HCT116 (cell line): ENCODE measurements at regions not wholly inside any gene's neighbourhood (a gene's known extent, or its start where the extent isn't known, plus 50 kb on each side); places are given as distances from the start of the nearest gene placed in this dataset.

ENCODE experiments used
- ATAC-seq: fragments of 200-7000 bp; cut with Tn5 transposase; 2 replicates; pipeline ENCODE4 v1.9.1; 2020; ENCODE audit warnings: mild to moderate bottlenecking, moderate library complexity
- BruUV-seq: library from RNA; stranded (reverse); fragments of 400-500 nt; replicated peaks from 2 replicates; lab custom pipeline; 2021; lab: Mats Ljungman, UMichigan
- CTCF ChIA-PET: fragments of 300-600 bp; sonication (Branson Sonifier 250); formaldehyde crosslinking; loops from one replicate; lab custom pipeline; 2021; ENCODE audit warnings: antibody characterized with exemption; lab: Charles Lee
- POLR2A ChIA-PET: fragments of 300-600, 350-600 bp; sonication (Branson Sonifier 250); formaldehyde crosslinking; loops from one replicate; lab custom pipeline; 2021; ENCODE audit warnings: antibody characterized with exemption; lab: Charles Lee
- RAD21 ChIA-PET, 2 experiments: fragments of 300-600 bp; sonication (Branson Sonifier 250); formaldehyde crosslinking; loops; one replicate each; lab custom pipeline; 2023; ENCODE audit warnings: low total read pairs in 2 of 2; ENCODE audit not compliant: uncharacterized antibody in 2 of 2, unreplicated experiment in 2 of 2, low non-redundant PET in 1 of 2; lab: Charles Lee
- DNase-seq: peaks from one replicate; pipeline ENCODE4 v3.0.0-alpha.2; 2010; ENCODE audit warnings: low read depth, low spot score
- H2AFZ ChIP-seq: fragments of 200-600 bp; shearing (Covaris generic), sonication (generic); 2 replicates; pipeline ENCODE4 v1.6.1; 2017; ENCODE audit warnings: low read depth, mixed run types, mixed read lengths, antibody characterized with exemption, low read length; ENCODE audit not compliant: poor library complexity, severe bottlenecking
- H3K27ac ChIP-seq: 2 replicates; pipeline ENCODE4 v1.5.1; 2012; ENCODE audit warnings: low read depth, low read length
- H3K27me3 ChIP-seq: fragments of 200-600 bp; sonication (generic); 2 replicates; pipeline ENCODE4 v1.6.1; 2016; ENCODE audit warnings: mixed run types, low read length, mixed read lengths; ENCODE audit not compliant: insufficient read depth
- H3K36me3 ChIP-seq, 2 experiments: fragments of 200-500 bp in 1 of 2; fragments of 200-600 bp in 1 of 2; sonication (Bioruptor generic) in 1 of 2; sonication (generic) in 1 of 2; 2 replicates each; pipeline versions ENCODE4 v1.5.1 to v1.6.1; 2014 to 2016; ENCODE audit warnings: low read length in 2 of 2, inconsistent platforms in 1 of 2, mixed read lengths in 1 of 2, mixed run types in 1 of 2; ENCODE audit not compliant: insufficient read depth in 2 of 2, control insufficient read depth in 1 of 2
- H3K4me1 ChIP-seq, 2 experiments: fragments of 200-600 bp in 1 of 2; sonication (generic) in 1 of 2; 2 replicates each; pipeline versions ENCODE4 v1.5.1 to v1.6.1; 2012 to 2017; ENCODE audit warnings: low read length in 2 of 2, inconsistent platforms in 1 of 2, mild to moderate bottlenecking in 1 of 2, mixed read lengths in 1 of 2, mixed run types in 1 of 2, moderate library complexity in 1 of 2; ENCODE audit not compliant: insufficient read depth in 2 of 2, control insufficient read depth in 1 of 2
- H3K4me2 ChIP-seq: fragments of 200-600 bp; sonication (generic); 2 replicates; pipeline ENCODE4 v1.6.1; 2017; ENCODE audit warnings: mixed run types, low read length, mixed read lengths
- H3K4me3 ChIP-seq, 2 experiments: fragments of 200-600 bp in 1 of 2; sonication (generic) in 1 of 2; replicated peaks in 1 of 2; 2 replicates each; pipeline ENCODE4 v1.5.1; 2011 to 2016; ENCODE audit warnings: low read length in 2 of 2, control low read depth in 1 of 2, low read depth in 1 of 2, mild to moderate bottlenecking in 1 of 2, mixed read lengths in 1 of 2, mixed run types in 1 of 2
- H3K79me2 ChIP-seq: fragments of 200-600 bp; sonication (generic); 2 replicates; pipeline ENCODE4 v1.6.1; 2017; ENCODE audit warnings: mild to moderate bottlenecking, mixed run types, low read length, moderate library complexity, mixed read lengths; ENCODE audit not compliant: insufficient read depth
- H3K9ac ChIP-seq: fragments of 200-600 bp; sonication (generic); 2 replicates; pipeline ENCODE4 v1.6.1; 2016; ENCODE audit warnings: low read length, mixed read lengths
- H3K9me2 ChIP-seq: fragments of 200-600 bp; sonication (generic), shearing (Covaris generic); 2 replicates; pipeline ENCODE4 v1.6.1; 2017; ENCODE audit warnings: mixed run types, mild to moderate bottlenecking, moderate library complexity; ENCODE audit not compliant: insufficient read depth
- H3K9me3 ChIP-seq, 2 experiments: fragments of 200-500 bp in 1 of 2; fragments of 200-600 bp in 1 of 2; sonication (Bioruptor generic) in 1 of 2; sonication (generic) in 1 of 2; 2 replicates each; pipeline ENCODE4 v1.6.1; 2014 to 2017; ENCODE audit warnings: low read length in 2 of 2, mixed read lengths in 2 of 2, inconsistent platforms in 1 of 2, low read depth in 1 of 2, mild to moderate bottlenecking in 1 of 2, mixed run types in 1 of 2, moderate library complexity in 1 of 2; ENCODE audit not compliant: control insufficient read depth in 1 of 2, insufficient read depth in 1 of 2
- H4K20me1 ChIP-seq: fragments of 200-600 bp; sonication (generic), shearing (Covaris generic); 2 replicates; pipeline ENCODE4 v1.6.1; 2017; ENCODE audit warnings: mixed run types, mild to moderate bottlenecking, moderate library complexity; ENCODE audit not compliant: insufficient read depth
- CBX3 ChIP-seq: IDR thresholded peaks from 2 replicates; pipeline ENCODE4 v1.6.1; 2012; ENCODE audit warnings: low read depth
- CEBPB ChIP-seq: IDR thresholded peaks from 2 replicates; pipeline ENCODE4 v1.6.1; 2012; ENCODE audit warnings: low read depth
- EGR1 ChIP-seq: IDR thresholded peaks from 2 replicates; pipeline ENCODE4 v1.6.1; 2012; ENCODE audit warnings: low read depth
- EZH2phosphoT487 ChIP-seq: fragments of 200-600 bp; IDR thresholded peaks from 2 replicates; pipeline ENCODE4 v1.6.1; 2018; ENCODE audit warnings: antibody characterized with exemption, borderline replicate concordance
- FOSL1 ChIP-seq: IDR thresholded peaks from 2 replicates; pipeline ENCODE4 v1.6.1; 2012; ENCODE audit warnings: low read depth
- POLR2A ChIP-seq: IDR thresholded peaks from 2 replicates; pipeline ENCODE4 v1.7.0; 2011; ENCODE audit warnings: borderline replicate concordance; ENCODE audit not compliant: insufficient read depth, insufficient read length; ENCODE audit errors: extremely low read depth
- REST ChIP-seq: IDR thresholded peaks from 2 replicates; pipeline ENCODE4 v1.6.1; 2012; ENCODE audit warnings: low read depth
- SIN3A ChIP-seq: IDR thresholded peaks from 2 replicates; pipeline ENCODE4 v1.6.1; 2012; ENCODE audit warnings: low read depth
- TCF7L2 ChIP-seq: IDR thresholded peaks from 2 replicates; pipeline ENCODE4 v1.7.0; 2011; ENCODE audit warnings: borderline replicate concordance, inconsistent platforms; ENCODE audit not compliant: insufficient read depth, insufficient read length; ENCODE audit errors: extremely low read depth
- YY1 ChIP-seq: IDR thresholded peaks from 2 replicates; pipeline ENCODE4 v1.6.1; 2011; ENCODE audit warnings: low read length, low read depth, moderate library complexity, mild to moderate bottlenecking; ENCODE audit not compliant: insufficient replicate concordance; ENCODE audit errors: extremely low read depth
- ZBTB33 ChIP-seq: IDR thresholded peaks from 2 replicates; pipeline ENCODE4 v1.6.1; 2011; ENCODE audit warnings: mild to moderate bottlenecking, low read length, moderate library complexity; ENCODE audit not compliant: insufficient replicate concordance; ENCODE audit errors: extremely low read depth
- ZFX ChIP-seq: fragments of 450-650 bp; IDR thresholded peaks from 2 replicates; pipeline ENCODE4 v1.6.1; 2017
- ZNF274 ChIP-seq: fragments of 200-500 bp; sonication (Bioruptor generic); IDR thresholded peaks from 2 replicates; pipeline ENCODE4 v1.6.1; 2014; ENCODE audit warnings: mild to moderate bottlenecking, low read depth, low read length, inconsistent platforms
- intact Hi-C: fragments of 100-400 bp; cut with micrococcal nuclease; formaldehyde crosslinking; loops from 2 replicates; pipeline ENCODE4 v1.10.0; 2022
- TF ChIP-seq, protein P1 (sequence below): IDR thresholded peaks from 2 replicates; pipeline ENCODE4 v1.6.1; 2012
- TF ChIP-seq, protein P2 (sequence below): IDR thresholded peaks from 2 replicates; pipeline ENCODE4 v1.6.1; 2012

DNA sequence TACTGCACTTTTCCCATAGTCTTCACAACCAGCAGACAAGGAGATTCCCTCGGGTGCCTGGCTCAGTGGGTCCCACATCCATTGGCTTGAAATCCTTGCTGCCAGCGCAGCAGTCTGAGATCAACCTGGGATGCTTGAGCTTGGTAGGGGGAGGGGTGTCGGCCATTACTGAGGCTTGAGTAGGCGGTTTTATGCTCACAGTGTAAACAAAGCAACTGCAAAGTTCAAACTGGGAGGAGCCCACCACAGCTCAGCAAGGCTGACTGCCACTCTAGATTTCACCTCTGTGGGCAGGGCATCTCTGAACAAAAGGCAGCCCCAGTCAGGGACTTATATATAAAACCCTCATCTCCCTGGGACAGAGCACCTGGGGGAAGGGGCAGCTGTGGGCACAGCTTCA lies 512.3 kb upstream of the MPDZ start:
- BruUV-seq = no TSS peak
- Histone ChIP-seq H3K36me3 (no peaks in the 10 kb centered on the region), H3K27ac (no peak overlapping the region), H2AFZ (no peak overlapping the region), H3K4me3 (no peak overlapping the region), H3K4me1 (no peaks in the 10 kb centered on the region), H3K9ac (no peak overlapping the region), H3K4me2 (no peak overlapping the region), H4K20me1 (no peaks in the 10 kb centered on the region), H3K9me2 (no peaks in the 10 kb centered on the region), H3K79me2 (no peaks in the 10 kb centered on the region), H3K9me3 (no peaks in the 10 kb centered on the region), H3K27me3 (no peaks in the 10 kb centered on the region)
- ChIA-PET POLR2A (no interaction called here), CTCF (no interaction called here), RAD21 (no interaction called here)
- intact Hi-C loops = no loop called here
- DNase-seq (no peak), ATAC-seq (no peak)
- TF ChIP-seq ZFX (no peak), ZBTB33 (no peak), REST (no peak), TCF7L2 (no peak), YY1 (no peak), CEBPB (no peak), EGR1 (no peak), SIN3A (no peak), CBX3 (no peak), POLR2A (no peak), ZNF274 (no peak), EZH2phosphoT487 (no peak), FOSL1 (no peak)
- TF ChIP-seq, protein P1, sequence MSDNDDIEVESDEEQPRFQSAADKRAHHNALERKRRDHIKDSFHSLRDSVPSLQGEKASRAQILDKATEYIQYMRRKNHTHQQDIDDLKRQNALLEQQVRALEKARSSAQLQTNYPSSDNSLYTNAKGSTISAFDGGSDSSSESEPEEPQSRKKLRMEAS = no peak
- TF ChIP-seq, protein P2, sequence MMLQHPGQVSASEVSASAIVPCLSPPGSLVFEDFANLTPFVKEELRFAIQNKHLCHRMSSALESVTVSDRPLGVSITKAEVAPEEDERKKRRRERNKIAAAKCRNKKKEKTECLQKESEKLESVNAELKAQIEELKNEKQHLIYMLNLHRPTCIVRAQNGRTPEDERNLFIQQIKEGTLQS = no peak
